ENCODE measurements at regions not wholly inside any gene's neighbourhood (a gene's known extent, or its start where the extent isn't known, plus 50 kb on each side); places are given as distances from the start of the nearest gene placed in this dataset.
"Not testable (repeated sequence)": the region's sequence is repeated elsewhere in the genome, so short reads cannot be mapped to it uniquely, and the experiment has no call there.

- TF ChIP-seq CTCF (IDR thresholded peaks at IDR 0.05; ENCODE audit: unreplicated experiment): no peak
- Mint-ChIP-seq H3K4me1 (ENCODE audit: low read depth, unreplicated experiment) (no peaks in the 10 kb centered on the region), H3K36me3 (ENCODE audit: insufficient read depth, unreplicated experiment) (no peaks in the 10 kb centered on the region), H3K27me3 (ENCODE audit: unreplicated experiment) (no peaks in the 10 kb centered on the region), H3K4me3 (ENCODE audit: low read depth, unreplicated experiment) (no peak overlapping the region), H3K27ac (ENCODE audit: unreplicated experiment) (no peak overlapping the region), H3K9me3 (ENCODE audit: low read depth, unreplicated experiment) (no peaks in the 10 kb centered on the region)
- intact Hi-C loops (cut with micrococcal nuclease; ENCODE audit: unreplicated experiment): no loop called here
- BruUV-seq (replicated peaks): no TSS peak
- CTCF ChIA-PET: no interaction called here
- DNase-seq: no peak
These were observed 309.7 kb downstream of the GUCY2F start for GRCh38 chrX:109172091-109172602.

GRCh38 chrX:109155161-109155560 lies 326.7 kb downstream of the GUCY2F start:
- no peaks in the 10 kb centered on the region for H3K36me3 Mint-ChIP-seq (ENCODE audit: insufficient read depth, unreplicated experiment)
- no peak overlapping the region for H3K27ac Mint-ChIP-seq (ENCODE audit: unreplicated experiment)
- no peak overlapping the region for H3K4me3 Mint-ChIP-seq (ENCODE audit: low read depth, unreplicated experiment)
- H3K9me3 Mint-ChIP-seq (ENCODE audit: low read depth, unreplicated experiment): peaks cover 5% of the 10 kb centered on the region
- no peaks in the 10 kb centered on the region for H3K4me1 Mint-ChIP-seq (ENCODE audit: low read depth, unreplicated experiment)
- TF ChIP-seq CTCF (IDR thresholded peaks at IDR 0.05; ENCODE audit: unreplicated experiment): no peak
- intact Hi-C loops (cut with micrococcal nuclease; ENCODE audit: unreplicated experiment): no loop called here
- H3K27me3 Mint-ChIP-seq (ENCODE audit: unreplicated experiment): no peaks in the 10 kb centered on the region
- CTCF ChIA-PET: no interaction called here
- no peak for DNase-seq
- BruUV-seq (replicated peaks): no TSS peak

- not testable (repeated sequence) for H3K27ac Mint-ChIP-seq (ENCODE audit: unreplicated experiment)
These were observed 337.7 kb downstream of the GUCY2F start for GRCh38 chrX:109144173-109144572.

GRCh38 chrX:109140463-109140862 lies 341.4 kb downstream of the GUCY2F start:
- CTCF ChIA-PET: no interaction called here

More at GRCh38 chrX:109144173-109144572, 337.7 kb downstream of the GUCY2F start:
- peaks cover 11% of the 10 kb centered on the region for H3K9me3 Mint-ChIP-seq (ENCODE audit: low read depth, unreplicated experiment)
- intact Hi-C loops (cut with micrococcal nuclease; ENCODE audit: unreplicated experiment); BruUV-seq (replicated peaks); H3K4me1 Mint-ChIP-seq (ENCODE audit: low read depth, unreplicated experiment); H3K4me3 Mint-ChIP-seq (ENCODE audit: low read depth, unreplicated experiment); DNase-seq; CTCF ChIA-PET; H3K36me3 Mint-ChIP-seq (ENCODE audit: insufficient read depth, unreplicated experiment); H3K27me3 Mint-ChIP-seq (ENCODE audit: unreplicated experiment): not testable (repeated sequence)

More at GRCh38 chrX:109140463-109140862, 341.4 kb downstream of the GUCY2F start:
- BruUV-seq (replicated peaks): no TSS peak
- no peaks in the 10 kb centered on the region for H3K36me3 Mint-ChIP-seq (ENCODE audit: insufficient read depth, unreplicated experiment)
- H3K27ac Mint-ChIP-seq (ENCODE audit: unreplicated experiment): no peak overlapping the region
- H3K4me3 Mint-ChIP-seq (ENCODE audit: low read depth, unreplicated experiment): no peak overlapping the region
- TF ChIP-seq CTCF (IDR thresholded peaks at IDR 0.05; ENCODE audit: unreplicated experiment): no peak
- no peaks in the 10 kb centered on the region for H3K4me1 Mint-ChIP-seq (ENCODE audit: low read depth, unreplicated experiment)
- no peak for DNase-seq
- H3K27me3 Mint-ChIP-seq (ENCODE audit: unreplicated experiment): no peaks in the 10 kb centered on the region
- H3K9me3 Mint-ChIP-seq (ENCODE audit: low read depth, unreplicated experiment): peaks cover 10% of the 10 kb centered on the region
- intact Hi-C loops (cut with micrococcal nuclease; ENCODE audit: unreplicated experiment): no loop called here
